HCEC 1CT (cell line): ENCODE measurements at regions not wholly inside any gene's neighbourhood (a gene's known extent, or its start where the extent isn't known, plus 50 kb on each side); places are given as distances from the start of the nearest gene placed in this dataset.

ENCODE experiments used
- DNase-seq: peaks from one replicate; pipeline ENCODE4 v3.0.0-alpha.2; 2017

DNA sequence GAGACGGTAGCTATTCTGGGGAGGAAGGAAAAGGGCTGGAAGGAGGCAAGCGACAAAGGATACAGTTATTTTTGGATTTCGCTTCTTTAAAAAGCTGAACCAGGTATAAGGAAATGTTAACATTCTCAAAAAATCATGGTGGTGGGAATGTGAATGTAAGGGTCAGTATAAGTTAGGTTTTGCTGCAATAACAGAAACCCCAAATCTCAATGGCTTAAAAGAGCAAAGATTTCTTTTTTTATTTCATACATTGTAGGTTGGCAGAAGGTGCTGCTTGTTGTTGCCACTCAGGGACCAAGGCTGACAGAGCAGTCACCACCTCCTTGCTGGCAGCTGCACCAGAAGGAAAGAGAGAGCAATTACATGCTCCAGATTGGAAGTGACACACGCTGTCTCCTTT lies 176.3 kb upstream of the LPP start:
- DNase-seq = no peak

DNA sequence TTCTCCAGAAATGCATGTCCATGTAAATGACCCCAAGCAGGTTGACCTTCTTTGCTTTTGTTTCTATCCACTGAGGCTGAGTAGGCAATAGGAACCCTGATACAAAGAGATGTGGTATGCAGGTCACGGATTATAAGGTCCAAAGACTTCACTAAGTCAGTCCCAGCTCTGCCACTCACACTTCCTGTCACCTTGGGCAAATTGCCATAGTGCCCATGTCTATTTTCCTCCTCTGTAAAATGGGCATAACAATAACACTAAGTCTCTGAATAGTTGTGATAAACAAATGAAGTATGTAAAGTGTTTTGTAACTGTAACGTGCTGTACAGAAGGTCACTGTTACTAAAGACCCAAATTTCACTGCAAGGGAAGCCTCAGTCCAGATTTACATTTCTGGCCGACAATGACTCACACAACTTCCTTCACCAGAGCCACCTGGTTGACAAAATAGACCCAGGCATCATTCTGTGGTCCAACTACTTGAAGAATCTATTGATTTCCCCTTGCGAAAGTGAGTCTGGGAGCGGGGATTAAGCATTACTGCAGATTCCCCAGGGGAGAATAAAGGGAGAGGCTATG lies 175.4 kb upstream of the LPP start:
- peak; percentile 72 for DNase-seq

GRCh38 chr3:187979564-187979963 lies 174.4 kb upstream of the LPP start:
- DNase-seq = no peak

- no peak for DNase-seq
These were observed 173.1 kb upstream of the LPP start for GRCh38 chr3:187980861-187981260.

- no peak for DNase-seq
These were observed 171.8 kb upstream of the LPP start for GRCh38 chr3:187982142-187982541.

- DNase-seq = no peak
These were observed 170.4 kb upstream of the LPP start for GRCh38 chr3:187983484-187984124.

- peak; percentile 11 for DNase-seq
These were observed 168.3 kb upstream of the LPP start for GRCh38 chr3:187985647-187986046.

GRCh38 chr3:187986514-187986934 lies 167.4 kb upstream of the LPP start:
- DNase-seq = peak; percentile 97

- DNase-seq = no peak
These were observed 166.8 kb upstream of the LPP start for GRCh38 chr3:187987187-187987586.

DNA sequence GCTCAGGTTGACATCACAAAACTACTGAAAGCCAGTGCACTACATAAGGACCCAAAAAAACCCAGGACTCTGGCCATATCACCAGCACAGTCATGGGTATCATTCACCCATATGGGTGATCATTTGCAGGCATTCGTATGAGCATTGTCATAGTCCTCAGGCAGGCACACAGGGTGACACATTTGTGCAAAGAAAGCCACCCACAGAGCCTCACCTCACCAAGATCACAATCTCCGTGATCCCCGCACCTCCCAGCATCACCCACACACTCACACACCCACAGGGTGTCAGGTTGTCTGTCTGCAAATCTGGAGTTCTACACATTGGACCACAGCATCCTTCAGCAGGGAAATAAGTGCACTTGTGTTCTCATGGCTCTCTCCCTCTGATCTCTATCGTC lies 166.0 kb upstream of the LPP start:
- no peak for DNase-seq

DNA sequence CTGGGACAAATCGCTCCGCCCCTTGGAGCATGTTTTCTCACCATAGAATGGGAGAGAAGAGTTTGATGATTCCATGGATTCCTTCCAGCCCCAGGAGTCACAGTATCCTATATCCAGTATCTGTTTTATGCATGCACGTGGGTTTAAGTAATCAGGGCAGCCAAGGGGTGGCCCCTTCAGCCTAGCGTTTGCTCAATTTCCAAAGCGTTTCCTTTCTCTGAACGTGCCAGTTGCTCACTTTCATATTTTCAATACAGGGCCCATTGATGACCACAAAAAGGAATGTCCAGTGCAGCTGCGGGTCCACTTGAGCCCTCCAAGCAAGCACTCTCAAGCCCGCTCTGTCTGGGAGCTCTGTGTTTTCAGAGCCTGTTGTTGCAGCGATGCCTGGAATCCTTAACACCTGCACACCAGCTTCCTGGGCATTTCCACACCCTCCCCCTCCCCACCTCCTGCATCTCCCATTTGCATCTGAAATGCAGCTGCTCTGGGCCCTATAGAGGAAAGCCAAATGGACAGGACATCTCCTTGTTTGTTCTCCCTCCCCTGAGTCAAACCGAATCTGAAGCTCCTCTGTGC lies 164.3 kb upstream of the LPP start:
- no peak for DNase-seq

DNA sequence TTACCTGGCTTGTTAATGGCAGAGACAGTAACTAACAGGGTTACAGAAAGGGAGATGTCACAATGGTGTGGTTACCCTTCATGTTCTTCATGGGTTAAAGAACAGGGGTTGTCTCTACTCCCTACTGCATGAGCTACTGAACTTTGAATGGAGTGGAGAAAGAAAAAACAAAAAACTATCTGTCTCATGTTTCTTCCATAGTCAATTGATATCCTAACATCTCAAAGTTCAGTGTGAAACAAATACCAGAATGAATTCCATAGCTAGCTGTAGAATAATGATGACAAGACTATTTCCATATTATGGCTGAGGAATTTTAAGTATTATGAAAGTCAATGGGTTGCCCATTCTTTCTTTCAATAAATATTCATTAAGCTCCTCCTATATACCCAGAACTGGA lies 161.3 kb upstream of the LPP start:
- DNase-seq = no peak

DNA sequence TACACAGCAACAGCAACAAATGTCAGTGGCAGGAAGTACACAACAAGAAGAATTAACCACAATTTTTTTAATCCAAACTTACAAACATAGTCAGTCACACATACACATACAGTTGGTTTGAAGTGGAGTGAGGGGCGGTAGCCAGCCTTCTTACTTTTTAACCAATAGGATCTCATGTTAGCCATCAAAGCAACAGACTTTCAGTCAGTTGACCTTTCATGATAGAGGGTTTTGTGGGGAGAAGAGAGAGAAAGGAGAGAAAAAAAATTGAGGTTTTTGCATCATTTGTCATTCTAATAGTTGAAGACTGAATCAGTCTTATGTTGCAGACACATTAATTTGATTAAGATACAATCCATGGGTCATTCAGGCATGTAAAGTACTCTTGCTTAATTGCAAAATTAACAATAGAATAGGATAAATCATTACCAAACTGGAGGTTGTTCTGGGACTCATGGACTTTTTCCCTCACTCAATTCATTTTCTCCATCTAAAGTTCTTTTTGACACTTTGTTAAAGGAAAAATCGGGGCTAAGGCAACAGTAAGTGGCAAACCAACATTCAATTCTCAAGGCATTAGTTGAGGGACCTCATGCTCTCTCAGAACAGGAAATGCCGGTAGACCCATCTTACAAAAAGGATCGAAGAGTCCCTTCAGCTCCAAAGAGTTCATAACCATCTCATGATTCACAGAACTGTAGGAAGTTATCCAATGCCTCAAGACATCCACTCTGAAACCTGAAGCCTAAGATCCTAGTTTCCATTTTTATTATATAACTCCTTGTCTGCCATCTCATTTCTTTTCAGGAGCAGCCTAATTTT lies 159.5 kb upstream of the LPP start:
- DNase-seq = peak; percentile 56

- no peak for DNase-seq
These were observed 158.9 kb upstream of the LPP start for GRCh38 chr3:187995043-187995400.

GRCh38 chr3:187995667-187996066 lies 158.3 kb upstream of the LPP start:
- no peak for DNase-seq

- no peak for DNase-seq
These were observed 157.3 kb upstream of the LPP start for GRCh38 chr3:187996609-187997008.

- no peak for DNase-seq
These were observed 156.5 kb upstream of the LPP start for GRCh38 chr3:187997490-187997889.

GRCh38 chr3:187997946-187998561 lies 155.9 kb upstream of the LPP start:
- no peak for DNase-seq

DNA sequence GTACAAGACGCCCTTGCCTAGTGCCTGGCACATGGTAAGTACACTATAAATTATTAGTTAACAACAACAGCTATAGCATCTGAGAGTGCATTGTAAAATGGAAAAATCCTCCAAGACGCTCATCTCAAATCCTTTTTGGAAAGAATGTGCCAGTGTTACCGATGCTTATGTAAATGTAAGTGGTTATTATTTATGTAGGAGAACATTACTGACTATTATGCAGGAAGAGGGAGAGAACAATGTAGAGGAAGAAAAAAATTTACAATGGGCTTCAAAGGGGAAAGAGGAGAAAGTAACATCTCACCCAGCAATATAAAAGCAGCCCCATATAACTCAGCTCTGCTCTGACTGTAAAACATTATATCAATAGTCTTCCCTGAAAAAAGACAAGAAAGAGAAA lies 155.3 kb upstream of the LPP start:
- DNase-seq = no peak

DNA sequence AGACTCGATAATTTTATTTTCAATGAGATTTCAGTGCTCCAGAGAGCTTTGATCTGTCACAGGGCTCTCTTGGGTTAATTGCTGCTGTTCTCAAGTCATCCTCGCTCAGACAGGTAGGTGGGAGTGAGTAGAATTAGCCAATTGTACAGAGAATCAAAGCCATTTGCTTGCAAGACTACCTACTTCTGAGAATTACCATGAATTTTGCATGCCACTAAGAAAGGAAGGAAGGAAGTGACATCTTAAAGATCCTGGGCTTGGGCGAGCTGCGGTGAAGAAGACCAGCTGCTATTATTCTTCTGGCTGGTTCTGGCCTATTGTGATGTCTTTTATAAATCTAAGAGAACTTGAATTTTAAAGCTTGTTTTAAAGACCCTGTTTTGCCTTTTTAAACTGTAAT lies 154.1 kb upstream of the LPP start:
- no peak for DNase-seq

- DNase-seq = no peak
These were observed 153.5 kb upstream of the LPP start for GRCh38 chr3:188000361-188000861.

GRCh38 chr3:188001093-188001492 lies 152.9 kb upstream of the LPP start:
- no peak for DNase-seq

DNA sequence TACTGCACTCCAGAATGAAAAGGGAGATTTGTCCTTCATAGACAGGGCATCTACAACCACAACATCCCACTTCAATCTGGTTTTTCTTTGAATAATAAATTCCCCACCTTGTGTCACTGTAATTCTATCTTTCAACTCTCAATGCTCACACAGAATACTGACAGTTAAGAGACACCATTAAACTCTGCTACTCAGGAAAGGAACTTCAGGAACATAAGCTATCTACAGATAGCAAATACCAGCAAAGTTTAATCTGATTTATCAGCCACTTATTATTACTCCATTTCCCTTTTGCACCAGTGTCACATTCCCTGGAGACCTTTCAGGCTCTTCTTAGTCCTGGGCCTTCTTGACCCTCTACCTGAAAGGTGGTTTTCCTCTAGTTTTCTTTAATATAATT lies 152.0 kb upstream of the LPP start:
- DNase-seq = no peak
